SK-N-SH (cell line): ENCODE measurements at regions not wholly inside any gene's neighbourhood (a gene's known extent, or its start where the extent isn't known, plus 50 kb on each side); places are given as distances from the start of the nearest gene placed in this dataset.
"Not testable (repeated sequence)": the region's sequence is repeated elsewhere in the genome, so short reads cannot be mapped to it uniquely, and the experiment has no call there.

Source experiments
- CTCF ChIA-PET: fragments of 300-600, 350-600 bp; formaldehyde crosslinking; extraction: SDS; loops from one replicate; lab custom pipeline; 2021; lab: Yijun Ruan, JAX
- POLR2A ChIA-PET: fragments of 350-600 bp; sonication (Branson Sonifier 250); formaldehyde crosslinking; extraction: SDS; loops from one replicate; lab custom pipeline; 2020; ENCODE audit warnings: antibody characterized with exemption, inconsistent platforms; lab: Yijun Ruan, JAX
- DNase-seq: peaks from one replicate; pipeline ENCODE4 v3.0.0; 2012
- H2AFZ ChIP-seq: fragments of 200-600 bp; sonication (generic); 2 replicates; pipeline ENCODE4 v1.8.1; 2016; ENCODE audit warnings: antibody characterized with exemption, mild to moderate bottlenecking, low read depth
- H3F3A ChIP-seq: fragments of 200-600 bp; sonication (generic); replicated peaks from 2 replicates; pipeline ENCODE3; 2016; ENCODE audit warnings: antibody characterized with exemption, mild to moderate bottlenecking; ENCODE audit not compliant: insufficient read depth
- H3K27ac ChIP-seq, 2 experiments: fragments of 200-500 bp in 1 of 2; fragments of 200-600 bp in 1 of 2; sonication (Bioruptor generic) in 1 of 2; sonication (generic), shearing (Covaris generic) in 1 of 2; 2 replicates each; pipeline versions ENCODE4 v1.5.1 to v1.6.1; 2014 to 2016; ENCODE audit warnings: low read depth in 2 of 2, inconsistent platforms in 1 of 2, low read length in 1 of 2, mild to moderate bottlenecking in 1 of 2, mixed read lengths in 1 of 2
- H3K27me3 ChIP-seq: fragments of 200-600 bp; sonication (generic), shearing (Covaris generic); 2 replicates; pipeline ENCODE4 v1.6.1; 2016; ENCODE audit warnings: mixed run types; ENCODE audit not compliant: insufficient read depth
- H3K36me3 ChIP-seq, 2 experiments: fragments of 200-500 bp in 1 of 2; fragments of 200-600 bp in 1 of 2; sonication (Bioruptor generic) in 1 of 2; sonication (generic) in 1 of 2; replicated peaks in 1 of 2; 2 replicates each; pipeline versions ENCODE3 to v1.5.1; 2014 to 2016; ENCODE audit warnings: low read length in 1 of 2, mild to moderate bottlenecking in 1 of 2; ENCODE audit not compliant: insufficient read depth in 2 of 2, control insufficient read depth in 1 of 2
- H3K4me1 ChIP-seq, 2 experiments: fragments of 200-500 bp in 1 of 2; fragments of 200-600 bp in 1 of 2; sonication (Bioruptor generic) in 1 of 2; sonication (generic), shearing (Covaris generic) in 1 of 2; 2 replicates each; pipeline versions ENCODE4 v1.5.1 to v1.6.1; 2014 to 2016; ENCODE audit warnings: low read depth in 1 of 2, low read length in 1 of 2, mixed run types in 1 of 2; ENCODE audit not compliant: insufficient read depth in 2 of 2, control insufficient read depth in 1 of 2
- H3K4me2 ChIP-seq: fragments of 200-600 bp; sonication (generic), shearing (Covaris generic); 2 replicates; pipeline ENCODE4 v1.6.1; 2017; ENCODE audit warnings: mixed run types
- H3K4me3 ChIP-seq, 2 experiments: fragments of 200-500 bp in 1 of 2; fragments of 200-600 bp in 1 of 2; sonication (Bioruptor generic) in 1 of 2; sonication (generic), shearing (Covaris generic) in 1 of 2; 2 replicates each; pipeline versions ENCODE4 v1.5.1 to v1.8.1; 2014 to 2016; ENCODE audit warnings: low read depth in 2 of 2, inconsistent platforms in 1 of 2, low read length in 1 of 2, mild to moderate bottlenecking in 1 of 2, mixed read lengths in 1 of 2, moderate library complexity in 1 of 2
- H3K79me2 ChIP-seq: fragments of 200-600 bp; sonication (generic); 2 replicates; pipeline ENCODE4 v1.8.1; 2017; ENCODE audit warnings: mild to moderate bottlenecking; ENCODE audit not compliant: insufficient read depth
- H3K9ac ChIP-seq: fragments of 200-600 bp; sonication (generic); 2 replicates; pipeline ENCODE4 v1.6.1; 2017; ENCODE audit warnings: mixed run types
- H3K9me2 ChIP-seq: fragments of 200-600 bp; sonication (generic); 2 replicates; pipeline ENCODE4 v1.6.1; 2017; ENCODE audit warnings: mixed run types
- H3K9me3 ChIP-seq: fragments of 200-600 bp; sonication (generic); 2 replicates; pipeline ENCODE4 v1.6.1; 2017; ENCODE audit warnings: mixed run types, mild to moderate bottlenecking, moderate library complexity
- H4K20me1 ChIP-seq: fragments of 200-600 bp; sonication (generic); 2 replicates; pipeline ENCODE4 v1.6.1; 2017; ENCODE audit warnings: mild to moderate bottlenecking, mixed run types; ENCODE audit not compliant: insufficient read depth
- EZH2phosphoT487 ChIP-seq: fragments of 200-600 bp; sonication (generic); IDR thresholded peaks from 2 replicates; pipeline ENCODE4 v1.6.1; 2017; ENCODE audit warnings: low read depth, mixed run types, mild to moderate bottlenecking, antibody characterized with exemption, moderate library complexity, borderline replicate concordance
- NFIC ChIP-seq: IDR thresholded peaks from 2 replicates; pipeline ENCODE4 v1.4.0; 2012; ENCODE audit warnings: borderline replicate concordance
- RCOR1 ChIP-seq: fragments of 150-350 bp; IDR thresholded peaks from 2 replicates; pipeline ENCODE4 v1.6.1; 2017; ENCODE audit warnings: antibody characterized with exemption, low read length
- RXRA ChIP-seq: IDR thresholded peaks from 2 replicates; pipeline ENCODE4 v1.4.0; 2012; ENCODE audit warnings: low read depth, mild to moderate bottlenecking, borderline replicate concordance
- YY1 ChIP-seq: IDR thresholded peaks from 2 replicates; pipeline ENCODE4 v1.4.0; 2012; ENCODE audit warnings: low read depth, mild to moderate bottlenecking
- WGBS: methylation state at CpG from one replicate; pipeline ENCODE4 v1.1.6; 2017; ENCODE audit warnings: low lambda C conversion rate; 5-methylcytosine and 5-hydroxymethylcytosine counted together
- TF ChIP-seq, protein P1 (sequence below): IDR thresholded peaks from 2 replicates; pipeline ENCODE4 v1.6.1; 2012; ENCODE audit warnings: mild to moderate bottlenecking, low read depth, low read length, moderate library complexity
- TF ChIP-seq, protein P2 (sequence below): IDR thresholded peaks from 2 replicates; pipeline ENCODE4 v1.4.0; 2012; ENCODE audit warnings: low read depth

DNA sequence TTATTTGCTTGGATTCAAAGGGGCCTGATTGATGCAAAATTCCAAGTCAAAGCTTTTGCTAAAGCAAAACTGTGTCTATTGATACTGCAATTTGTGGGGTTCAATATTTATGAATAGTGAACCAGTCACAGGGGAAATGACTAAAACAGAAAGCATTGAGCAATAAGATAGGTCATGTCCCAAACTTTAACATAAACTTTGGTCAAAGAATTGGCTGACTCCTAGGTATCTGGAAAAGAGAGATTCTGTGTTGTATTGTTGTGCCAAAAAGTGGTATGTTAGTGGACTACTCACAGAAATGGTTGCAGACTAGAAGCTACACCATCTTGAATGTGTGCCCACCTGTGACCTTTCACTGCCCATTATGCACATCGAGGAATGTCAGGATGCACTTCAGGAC, 585.5 kb upstream of the RGMB start:
- no peaks in the 10 kb centered on the region for H3K9me3 ChIP-seq
- TF ChIP-seq, protein P1, sequence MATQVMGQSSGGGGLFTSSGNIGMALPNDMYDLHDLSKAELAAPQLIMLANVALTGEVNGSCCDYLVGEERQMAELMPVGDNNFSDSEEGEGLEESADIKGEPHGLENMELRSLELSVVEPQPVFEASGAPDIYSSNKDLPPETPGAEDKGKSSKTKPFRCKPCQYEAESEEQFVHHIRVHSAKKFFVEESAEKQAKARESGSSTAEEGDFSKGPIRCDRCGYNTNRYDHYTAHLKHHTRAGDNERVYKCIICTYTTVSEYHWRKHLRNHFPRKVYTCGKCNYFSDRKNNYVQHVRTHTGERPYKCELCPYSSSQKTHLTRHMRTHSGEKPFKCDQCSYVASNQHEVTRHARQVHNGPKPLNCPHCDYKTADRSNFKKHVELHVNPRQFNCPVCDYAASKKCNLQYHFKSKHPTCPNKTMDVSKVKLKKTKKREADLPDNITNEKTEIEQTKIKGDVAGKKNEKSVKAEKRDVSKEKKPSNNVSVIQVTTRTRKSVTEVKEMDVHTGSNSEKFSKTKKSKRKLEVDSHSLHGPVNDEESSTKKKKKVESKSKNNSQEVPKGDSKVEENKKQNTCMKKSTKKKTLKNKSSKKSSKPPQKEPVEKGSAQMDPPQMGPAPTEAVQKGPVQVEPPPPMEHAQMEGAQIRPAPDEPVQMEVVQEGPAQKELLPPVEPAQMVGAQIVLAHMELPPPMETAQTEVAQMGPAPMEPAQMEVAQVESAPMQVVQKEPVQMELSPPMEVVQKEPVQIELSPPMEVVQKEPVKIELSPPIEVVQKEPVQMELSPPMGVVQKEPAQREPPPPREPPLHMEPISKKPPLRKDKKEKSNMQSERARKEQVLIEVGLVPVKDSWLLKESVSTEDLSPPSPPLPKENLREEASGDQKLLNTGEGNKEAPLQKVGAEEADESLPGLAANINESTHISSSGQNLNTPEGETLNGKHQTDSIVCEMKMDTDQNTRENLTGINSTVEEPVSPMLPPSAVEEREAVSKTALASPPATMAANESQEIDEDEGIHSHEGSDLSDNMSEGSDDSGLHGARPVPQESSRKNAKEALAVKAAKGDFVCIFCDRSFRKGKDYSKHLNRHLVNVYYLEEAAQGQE: no peak
- TF ChIP-seq RCOR1: no peak
- no peak for TF ChIP-seq RXRA
- TF ChIP-seq EZH2phosphoT487: no peak
- no peak for TF ChIP-seq YY1
- TF ChIP-seq, protein P2, sequence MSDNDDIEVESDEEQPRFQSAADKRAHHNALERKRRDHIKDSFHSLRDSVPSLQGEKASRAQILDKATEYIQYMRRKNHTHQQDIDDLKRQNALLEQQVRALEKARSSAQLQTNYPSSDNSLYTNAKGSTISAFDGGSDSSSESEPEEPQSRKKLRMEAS: no peak
- no peak for TF ChIP-seq NFIC
- H3K4me1 ChIP-seq: no peaks in the 10 kb centered on the region
- no peak overlapping the region for H3K4me3 ChIP-seq
- H3K4me2 ChIP-seq: no peak overlapping the region
- H3F3A ChIP-seq: no peaks in the 10 kb centered on the region
- no peak overlapping the region for H3K9ac ChIP-seq
- H3K27me3 ChIP-seq: no peaks in the 10 kb centered on the region
- 89% methylated on average over 1 of the region's 1 CpG for WGBS
- H4K20me1 ChIP-seq: no peaks in the 10 kb centered on the region
- no peaks in the 10 kb centered on the region for H3K79me2 ChIP-seq
- no peak overlapping the region for H3K27ac ChIP-seq
- H3K9me2 ChIP-seq: no peaks in the 10 kb centered on the region
- POLR2A ChIA-PET: no interaction called here
- H3K36me3 ChIP-seq: no peaks in the 10 kb centered on the region
- no peak overlapping the region for H2AFZ ChIP-seq
- no peak for DNase-seq
- CTCF ChIA-PET: no interaction called here

- CTCF ChIA-PET: not testable (repeated sequence)
These were observed 583.1 kb upstream of the RGMB start for GRCh38 chr5:98190344-98190743.

More at GRCh38 chr5:98190344-98190743, 583.1 kb upstream of the RGMB start:
- H4K20me1 ChIP-seq, H3K4me3 ChIP-seq, H2AFZ ChIP-seq, H3K9me3 ChIP-seq, POLR2A ChIA-PET, H3K4me2 ChIP-seq, H3K79me2 ChIP-seq, H3K27ac ChIP-seq, H3K4me1 ChIP-seq, H3K9ac ChIP-seq, H3F3A ChIP-seq, H3K27me3 ChIP-seq, H3K36me3 ChIP-seq, H3K9me2 ChIP-seq, DNase-seq: not testable (repeated sequence)
- 67% methylated on average over 4 of the region's 4 CpGs for WGBS
